B cell (primary cell): ENCODE measurements at regions not wholly inside any gene's neighbourhood (a gene's known extent, or its start where the extent isn't known, plus 50 kb on each side); places are given as distances from the start of the nearest gene placed in this dataset.

Source experiments
- ATAC-seq: fragments of 200-7000 bp; cut with Tn5 transposase; one replicate; pipeline ENCODE4 v1.10.0; 2021; ENCODE audit warnings: low read depth, mild to moderate bottlenecking, moderate number of reproducible peaks, moderate library complexity
- CTCF ChIA-PET: fragments of 350-600 bp; sonication (Branson Sonifier 250); formaldehyde crosslinking; loops from one replicate; lab custom pipeline; 2021; ENCODE audit warnings: antibody characterized with exemption, inconsistent platforms; lab: Charles Lee
- POLR2A ChIA-PET: fragments of 350-600 bp; sonication (Branson Sonifier 250); formaldehyde crosslinking; loops from one replicate; lab custom pipeline; 2021; ENCODE audit warnings: antibody characterized with exemption; lab: Charles Lee
- DNase-seq: peaks from one replicate; pipeline ENCODE4 v3.0.0; 2013
- H2AFZ ChIP-seq: 2 replicates; pipeline ENCODE4 v1.6.1; 2012; ENCODE audit warnings: mild to moderate bottlenecking, low read depth, low read length; ENCODE audit not compliant: insufficient read depth, poor library complexity, severe bottlenecking
- H3K27ac ChIP-seq, 2 donors: 1 replicate in 1 of 2; 2 replicates in 1 of 2; pipeline ENCODE4 v1.5.1; 2012 to 2013; ENCODE audit warnings: low read length in 2 of 2, mild to moderate bottlenecking in 2 of 2, moderate library complexity in 1 of 2
- H3K27me3 ChIP-seq, 4 experiments: fragments of 200-600 bp in 1 of 4; sonication (generic) in 1 of 4; replicated peaks in 1 of 4; 1 replicate in 2 of 4; 2 replicates in 2 of 4; pipeline versions ENCODE4 v1.6.1 to v1.7.0; 2013 to 2016; ENCODE audit warnings: low read length in 3 of 4, mild to moderate bottlenecking in 2 of 4, mixed read lengths in 1 of 4, moderate library complexity in 1 of 4; ENCODE audit not compliant: insufficient read depth in 4 of 4, control insufficient read depth in 3 of 4; ENCODE audit errors: control extremely low read depth in 1 of 4
- H3K36me3 ChIP-seq, 2 experiments: replicated peaks in 1 of 2; 1 replicate in 1 of 2; 2 replicates in 1 of 2; pipeline versions ENCODE4 v1.6.1 to v1.7.1; 2013; ENCODE audit warnings: low read length in 1 of 2; ENCODE audit not compliant: insufficient read depth in 2 of 2, control insufficient read depth in 1 of 2; ENCODE audit errors: control extremely low read depth in 1 of 2, extremely low read depth in 1 of 2
- H3K4me1 ChIP-seq, 2 donors: fragments of 200-600 bp in 1 of 2; sonication (generic) in 1 of 2; 1 replicate in 1 of 2; 2 replicates in 1 of 2; pipeline versions ENCODE4 v1.5.1 to v1.6.1; 2013 to 2017; ENCODE audit warnings: low read length in 2 of 2; ENCODE audit not compliant: control insufficient read depth in 2 of 2, insufficient read depth in 2 of 2
- H3K4me2 ChIP-seq: replicated peaks from 2 replicates; pipeline ENCODE3; 2012; ENCODE audit warnings: mild to moderate bottlenecking, low read depth, low read length; ENCODE audit not compliant: poor library complexity, severe bottlenecking
- H3K4me3 ChIP-seq, 5 experiments: fragments of 200-600 bp in 1 of 5; sonication (generic) in 1 of 5; 1 replicate in 3 of 5; 2 replicates in 2 of 5; pipeline versions ENCODE4 v1.5.1 to v1.7.0; 2011 to 2016; ENCODE audit warnings: low read length in 4 of 5, mild to moderate bottlenecking in 4 of 5, low read depth in 2 of 5, control low read depth in 1 of 5, moderate library complexity in 1 of 5; ENCODE audit not compliant: insufficient read depth in 1 of 5; ENCODE audit errors: control extremely low read depth in 1 of 5, extremely low read depth in 1 of 5
- H3K79me2 ChIP-seq: fragments of 200-600 bp; sonication (generic); one replicate; pipeline ENCODE4 v1.6.0; 2016; ENCODE audit warnings: low read length; ENCODE audit not compliant: control insufficient read depth, insufficient read depth
- H3K9ac ChIP-seq: fragments of 200-600 bp; sonication (generic); 2 replicates; pipeline ENCODE4 v1.6.1; 2017; ENCODE audit warnings: mild to moderate bottlenecking, low read length, moderate library complexity
- H3K9me3 ChIP-seq, 3 donors: one replicate each; pipeline versions ENCODE4 v1.6.1 to v1.7.1; 2013; ENCODE audit warnings: low read length in 2 of 3; ENCODE audit not compliant: control insufficient read depth in 2 of 3, insufficient read depth in 1 of 3; ENCODE audit errors: control extremely low read depth in 1 of 3
- H4K20me1 ChIP-seq: 2 replicates; pipeline ENCODE4 v1.6.0; 2012; ENCODE audit warnings: mild to moderate bottlenecking, low read length; ENCODE audit not compliant: insufficient read depth, control insufficient read depth, poor library complexity, severe bottlenecking
- H3K27ac Mint-ChIP-seq: one replicate; pipeline ENCODE4 v1.8.0; 2021; ENCODE audit warnings: mixed read lengths
- H3K27me3 Mint-ChIP-seq: one replicate; pipeline ENCODE4 v1.8.0; 2021; ENCODE audit warnings: mixed read lengths
- H3K4me1 Mint-ChIP-seq: one replicate; pipeline ENCODE4 v1.8.0; 2021; ENCODE audit warnings: mixed read lengths
- H3K4me3 Mint-ChIP-seq: one replicate; pipeline ENCODE4 v1.8.0; 2021; ENCODE audit warnings: mixed read lengths
- H3K9me3 Mint-ChIP-seq: one replicate; pipeline ENCODE4 v1.8.0; 2022; ENCODE audit warnings: mixed read lengths; ENCODE audit not compliant: insufficient read depth
- CTCF ChIP-seq: fragments of 200-600 bp; IDR thresholded peaks from one replicate; pipeline ENCODE4 v1.8.0; 2022; ENCODE audit warnings: antibody characterized with exemption, mild to moderate bottlenecking
- EZH2 ChIP-seq: IDR thresholded peaks from 2 replicates; pipeline ENCODE4 v1.6.1; 2012; ENCODE audit warnings: borderline replicate concordance, low read depth, mild to moderate bottlenecking, moderate library complexity, low read length; ENCODE audit not compliant: insufficient read depth, poor library complexity, severe bottlenecking
- WGBS: methylation state at CpG from one replicate; pipeline ENCODE4 v1.1.5; 2013; ENCODE audit warnings: missing lambda C conversion rate; ENCODE audit not compliant: insufficient coverage; 5-methylcytosine and 5-hydroxymethylcytosine counted together
- intact Hi-C: fragments of 100-400 bp; cut with micrococcal nuclease; formaldehyde crosslinking; loops from one replicate; pipeline ENCODE4 v1.10.0; 2022

GRCh38 chr13:68872338-68872737, 1235.3 kb upstream of the ATXN8OS start:
- TF ChIP-seq EZH2 (no peak), CTCF (no peak)
- Histone ChIP-seq H3K27me3 (no peaks in the 10 kb centered on the region), H3K9me3 (peaks cover 0 to 2% (median 1%) of the 10 kb centered on the region in 3 donors), H4K20me1 (no peaks in the 10 kb centered on the region), H3K4me2 (no peak overlapping the region), H3K4me1 (no peaks in the 10 kb centered on the region), H3K36me3 (no peaks in the 10 kb centered on the region), H2AFZ (no peak overlapping the region), H3K4me3 (no peak overlapping the region), H3K27ac (no peak overlapping the region), H3K9ac (no peak overlapping the region), H3K79me2 (no peaks in the 10 kb centered on the region)
- ATAC-seq (no peak), DNase-seq (no peak)
- WGBS: no CpG with 5 or more reads among the region's 2 CpGs
- no peak overlapping the region for H3K4me3 Mint-ChIP-seq
- intact Hi-C loops: no loop called here
- no peaks in the 10 kb centered on the region for H3K4me1 Mint-ChIP-seq
- H3K27ac Mint-ChIP-seq: no peak overlapping the region
- ChIA-PET CTCF (no interaction called here), POLR2A (no interaction called here)
- H3K27me3 Mint-ChIP-seq: no peaks in the 10 kb centered on the region
- no peaks in the 10 kb centered on the region for H3K9me3 Mint-ChIP-seq

- Histone ChIP-seq H3K9ac (no peak overlapping the region), H2AFZ (no peak overlapping the region), H3K4me2 (no peak overlapping the region), H3K9me3 (peaks cover 0 to 2% (median 0%) of the 10 kb centered on the region in 3 donors), H3K4me3 (no peak overlapping the region), H4K20me1 (no peaks in the 10 kb centered on the region), H3K79me2 (no peaks in the 10 kb centered on the region), H3K4me1 (no peaks in the 10 kb centered on the region), H3K36me3 (no peaks in the 10 kb centered on the region), H3K27ac (no peak overlapping the region), H3K27me3 (no peaks in the 10 kb centered on the region)
- CTCF ChIA-PET: no interaction called here
- Mint-ChIP-seq H3K27ac (no peak overlapping the region), H3K27me3 (no peaks in the 10 kb centered on the region), H3K9me3 (peaks cover 2% of the 10 kb centered on the region), H3K4me3 (no peak overlapping the region), H3K4me1 (no peaks in the 10 kb centered on the region)
- POLR2A ChIA-PET: no interaction called here
- WGBS: no CpG with 5 or more reads among the region's 1 CpG
- TF ChIP-seq CTCF (no peak), EZH2 (no peak)
- intact Hi-C loops: no loop called here
- DNase-seq (no peak), ATAC-seq (no peak)
Observed at GRCh38 chr13:68851026-68851425, 1256.6 kb upstream of the ATXN8OS start.
